ENCODE measurements at regions not wholly inside any gene's neighbourhood (a gene's known extent, or its start where the extent isn't known, plus 50 kb on each side); places are given as distances from the start of the nearest gene placed in this dataset.

- Histone ChIP-seq H3K36me3 (no peaks in the 10 kb centered on the region), H3K4me1 (no peaks in the 10 kb centered on the region), H3K27ac (no peak overlapping the region), H3K4me3 (no peak overlapping the region), H3K9me3 (no peaks in the 10 kb centered on the region), H3K27me3 (no peaks in the 10 kb centered on the region)
- no peak for TF ChIP-seq POLR2A (IDR thresholded peaks at IDR 0.05)
- TF ChIP-seq CTCF (IDR thresholded peaks at IDR 0.05 in 4 of 5, conservative IDR thresholded peaks at IDR 0.05 in 1 of 5): no peak
- DNase-seq: peak in 1 of 2 donors; percentile 18
- intact Hi-C loops (cut with DNase I; ENCODE audit: low total_unique reads) (no loop called here), in situ Hi-C loops (cut with MboI; ENCODE audit: low sequenced_read_pairs in 4 of 4) (no loop called here)
- ATAC-seq: peak; percentile 72 to 76
These were observed 90.7 kb upstream of the PTPRM start for GRCh38 chr18:7476386-7476785.

- in situ Hi-C loops (cut with MboI; ENCODE audit: low sequenced_read_pairs in 4 of 4): no loop called here
- Histone ChIP-seq H3K36me3 (no peaks in the 10 kb centered on the region), H3K27me3 (no peaks in the 10 kb centered on the region), H3K4me3 (no peak overlapping the region), H3K9me3 (no peaks in the 10 kb centered on the region), H3K4me1 (no peaks in the 10 kb centered on the region), H3K27ac (no peak overlapping the region)
- no peak for DNase-seq
- ATAC-seq: no peak
- TF ChIP-seq POLR2A (IDR thresholded peaks at IDR 0.05) (no peak), CTCF (IDR thresholded peaks at IDR 0.05 in 4 of 5, conservative IDR thresholded peaks at IDR 0.05 in 1 of 5) (no peak)
- intact Hi-C loops (cut with DNase I; ENCODE audit: low total_unique reads): no loop called here
These were observed 87.4 kb upstream of the PTPRM start for GRCh38 chr18:7479756-7480155.

- in situ Hi-C loops (cut with MboI; ENCODE audit: low sequenced_read_pairs in 4 of 4) (no loop called here), intact Hi-C loops (cut with DNase I; ENCODE audit: low total_unique reads) (no loop called here)
- DNase-seq: no peak
- peak in 1 of 2 donors; percentile 63 for ATAC-seq
- Histone ChIP-seq H3K4me1 (no peaks in the 10 kb centered on the region), H3K9me3 (no peaks in the 10 kb centered on the region), H3K4me3 (no peak overlapping the region), H3K27ac (no peak overlapping the region), H3K27me3 (no peaks in the 10 kb centered on the region), H3K36me3 (no peaks in the 10 kb centered on the region)
- TF ChIP-seq CTCF (IDR thresholded peaks at IDR 0.05 in 4 of 5, conservative IDR thresholded peaks at IDR 0.05 in 1 of 5) (no peak), POLR2A (IDR thresholded peaks at IDR 0.05) (no peak)
These were observed 86.2 kb upstream of the PTPRM start for GRCh38 chr18:7480879-7481278.

- DNase-seq: no peak
- Histone ChIP-seq H3K9me3 (no peaks in the 10 kb centered on the region), H3K27me3 (no peaks in the 10 kb centered on the region), H3K4me1 (no peaks in the 10 kb centered on the region), H3K27ac (no peak overlapping the region), H3K4me3 (no peak overlapping the region), H3K36me3 (no peaks in the 10 kb centered on the region)
- TF ChIP-seq CTCF (IDR thresholded peaks at IDR 0.05 in 4 of 5, conservative IDR thresholded peaks at IDR 0.05 in 1 of 5) (no peak), POLR2A (IDR thresholded peaks at IDR 0.05) (no peak)
- no peak for ATAC-seq
- in situ Hi-C loops (cut with MboI; ENCODE audit: low sequenced_read_pairs in 4 of 4) (no loop called here), intact Hi-C loops (cut with DNase I; ENCODE audit: low total_unique reads) (no loop called here)
These were observed 84.8 kb upstream of the PTPRM start for GRCh38 chr18:7482342-7482741.

- intact Hi-C loops (cut with DNase I; ENCODE audit: low total_unique reads): no loop called here
- ATAC-seq (no peak), DNase-seq (no peak)
- H3K4me3 ChIP-seq: peak overlapping the region in 1 of 4 donors; percentile 7
- no peak overlapping the region for H3K27ac ChIP-seq
- H3K4me1 ChIP-seq: no peaks in the 10 kb centered on the region
- TF ChIP-seq POLR2A (IDR thresholded peaks at IDR 0.05): no peak
- TF ChIP-seq CTCF (IDR thresholded peaks at IDR 0.05 in 4 of 5, conservative IDR thresholded peaks at IDR 0.05 in 1 of 5): no peak
- no peaks in the 10 kb centered on the region for H3K27me3 ChIP-seq
- no peaks in the 10 kb centered on the region for H3K36me3 ChIP-seq
- H3K9me3 ChIP-seq: no peaks in the 10 kb centered on the region
- in situ Hi-C loops (cut with MboI; ENCODE audit: low sequenced_read_pairs in 4 of 4): no loop called here
These were observed 81.5 kb upstream of the PTPRM start for GRCh38 chr18:7485616-7486015.
